NCI-H460 (cell line): ENCODE measurements at regions not wholly inside any gene's neighbourhood (a gene's known extent, or its start where the extent isn't known, plus 50 kb on each side); places are given as distances from the start of the nearest gene placed in this dataset.

ENCODE experiments used
- DNase-seq: peaks from one replicate; pipeline ENCODE4 v3.0.0-alpha.2; 2016; ENCODE audit warnings: low read depth; ENCODE audit errors: extremely low read depth

DNA sequence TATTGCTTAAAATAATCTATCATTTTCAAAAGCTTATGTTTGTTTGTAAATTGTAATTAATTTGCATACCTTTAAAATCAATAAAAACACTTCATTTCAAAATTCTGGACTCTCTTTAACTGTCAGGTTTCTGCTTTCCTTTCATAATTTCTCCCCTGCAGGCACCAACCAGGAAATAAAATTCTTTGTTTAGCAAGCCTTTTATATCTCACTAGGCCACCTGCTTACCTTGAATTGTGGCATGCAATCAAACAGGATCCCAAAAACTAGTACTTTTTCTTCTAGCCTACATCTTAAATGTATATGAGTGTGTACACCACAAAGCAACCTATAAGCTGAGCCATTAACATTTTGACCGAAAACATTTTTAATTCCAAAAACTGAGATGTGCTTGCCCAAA is 233.1 kb downstream of the NR4A2 start:
- DNase-seq, result no peak

DNA sequence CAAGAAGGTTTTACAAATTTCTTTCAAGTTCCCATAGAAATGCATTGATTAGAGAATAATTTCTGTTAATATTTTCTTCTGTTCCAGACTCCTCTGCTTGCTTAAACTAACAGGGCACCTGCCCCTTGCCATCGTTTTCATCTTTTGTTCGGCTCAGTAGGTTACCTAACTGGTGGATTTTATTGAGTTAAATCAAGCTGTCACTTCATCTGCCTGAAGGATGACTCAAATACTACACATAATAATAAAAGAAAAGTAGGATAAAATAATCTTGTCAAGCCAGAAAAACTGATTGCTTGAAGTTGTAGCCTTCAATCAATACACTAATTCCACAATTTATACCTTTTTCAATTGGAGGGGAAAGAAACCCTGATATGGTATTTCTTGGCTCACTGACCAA is 234.0 kb downstream of the NR4A2 start:
- no peak for DNase-seq

DNA sequence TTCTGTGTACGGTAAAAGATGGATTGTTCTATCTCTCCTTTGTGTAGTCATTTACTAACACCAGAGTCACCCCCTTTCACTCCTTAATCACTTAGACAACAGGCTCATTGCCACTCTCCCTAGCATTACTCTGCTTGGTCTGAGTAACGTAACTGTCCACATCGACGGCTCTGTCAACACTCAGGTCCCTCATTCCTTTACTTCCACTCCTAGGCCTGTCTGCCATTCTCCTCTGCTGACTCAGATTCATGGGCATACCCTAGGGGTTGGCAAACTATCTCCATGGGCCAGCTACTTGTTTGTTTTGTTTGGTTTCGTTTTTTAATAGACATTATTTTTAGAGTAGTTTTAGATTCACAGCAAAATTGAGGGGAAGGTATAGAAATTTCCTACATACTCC is 243.9 kb downstream of the NR4A2 start:
- no peak for DNase-seq

DNA sequence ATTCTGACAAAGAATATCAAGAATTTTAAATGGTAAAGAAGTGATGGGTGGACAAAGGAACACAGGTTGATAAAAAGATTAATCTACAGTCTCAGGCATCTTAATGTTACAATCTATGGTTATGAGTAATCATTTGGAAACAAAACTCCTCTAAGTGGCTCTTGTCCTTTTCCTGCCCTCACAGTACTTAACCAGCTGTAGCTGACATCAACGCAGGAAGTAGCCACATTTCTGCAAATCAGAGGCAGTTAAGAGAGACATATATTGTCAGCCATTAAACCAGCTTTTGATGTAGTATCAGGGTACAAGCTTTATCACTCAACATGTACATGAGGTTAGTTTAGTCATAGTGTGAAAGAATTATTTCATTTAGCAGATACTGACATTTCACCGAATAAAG is 244.6 kb downstream of the NR4A2 start:
- no peak for DNase-seq

DNA sequence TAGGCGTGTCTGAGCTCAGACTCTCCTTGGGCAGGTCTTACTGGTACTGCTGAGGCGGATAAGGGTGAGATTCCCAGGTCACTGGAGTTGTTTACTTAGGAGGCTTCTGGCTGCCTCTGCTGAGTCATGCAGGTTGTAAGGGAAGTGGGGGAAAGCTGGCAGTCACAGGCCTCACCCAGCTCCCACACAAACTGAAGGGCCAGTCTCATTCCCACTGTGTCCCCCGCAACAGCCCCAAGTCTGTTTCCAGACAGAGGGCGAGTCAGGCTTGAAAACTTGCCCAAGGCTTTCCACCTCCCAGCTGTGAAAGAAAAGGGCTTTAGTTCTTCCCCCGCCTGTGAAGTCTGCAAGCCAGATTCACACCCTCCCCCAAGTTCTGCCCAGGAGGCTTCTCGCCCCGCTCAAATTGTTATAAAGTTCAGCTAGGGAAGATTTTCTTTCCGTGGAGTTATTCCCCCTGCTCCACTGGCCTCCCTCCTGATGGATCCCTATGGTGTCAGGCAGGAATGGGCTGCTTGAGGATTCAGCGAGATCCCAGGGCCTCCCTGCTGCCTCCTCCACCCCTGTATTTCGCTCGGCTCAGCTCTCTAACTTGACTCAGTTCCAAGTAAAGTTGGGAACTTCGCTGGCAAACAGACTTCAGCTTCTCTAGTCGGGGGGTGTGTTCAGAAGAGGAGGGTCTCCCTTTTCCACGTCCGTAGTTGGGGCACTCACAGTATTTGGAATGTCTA is 248.6 kb downstream of the NR4A2 start:
- peak; percentile 14 for DNase-seq

DNA sequence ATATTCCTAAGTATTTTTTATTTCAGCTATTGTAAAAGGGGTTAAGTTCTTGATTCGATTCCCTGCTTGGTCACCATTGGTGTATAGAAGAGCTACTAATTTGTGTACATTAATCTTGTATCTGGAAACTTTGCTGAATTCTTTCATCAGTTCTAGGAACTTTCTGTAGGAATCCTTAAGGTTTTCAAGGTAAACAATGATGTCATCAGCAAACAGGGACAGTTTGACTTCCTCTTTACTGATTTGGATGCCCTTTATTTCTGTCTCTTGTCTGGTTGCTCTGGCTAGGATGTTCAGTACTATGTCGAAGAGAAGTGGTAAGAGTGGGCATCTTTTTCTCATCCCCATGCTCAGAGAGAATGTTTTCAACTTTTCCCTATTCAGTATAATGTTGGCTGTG is 252.7 kb downstream of the NR4A2 start:
- no peak for DNase-seq

DNA sequence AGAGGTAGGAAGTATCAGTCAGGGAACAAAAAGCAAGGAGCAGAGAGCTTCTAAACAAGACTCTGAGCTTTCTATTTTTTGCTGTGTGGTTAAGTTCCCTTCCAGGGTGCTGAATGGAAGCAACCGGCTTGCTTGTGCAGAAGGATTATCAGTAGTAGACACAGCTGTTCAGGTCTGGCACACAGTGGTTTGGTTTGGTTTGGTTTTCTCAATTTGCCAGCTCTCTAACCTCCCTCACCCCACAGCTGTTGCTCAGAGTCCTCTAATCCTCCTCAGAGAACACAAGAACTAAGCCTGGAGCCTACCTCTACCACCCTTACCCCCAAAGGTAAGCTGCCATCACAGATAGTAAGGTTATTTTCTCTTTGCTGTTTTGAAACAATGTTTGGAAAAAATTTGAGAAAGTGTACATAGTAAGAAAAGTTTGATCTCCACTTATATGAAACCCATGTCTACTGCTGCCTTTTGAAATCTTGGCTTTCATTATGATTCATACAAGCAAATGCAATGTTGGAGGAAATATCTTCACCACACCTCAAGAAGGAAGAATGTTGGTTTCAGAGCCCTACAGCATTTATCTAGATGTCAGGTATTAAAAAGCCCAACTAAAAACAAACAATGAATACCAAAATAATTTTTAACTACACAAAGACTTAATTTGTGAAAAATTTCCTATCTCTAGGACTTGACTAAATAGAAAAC is 255.3 kb downstream of the NR4A2 start:
- no peak for DNase-seq

DNA sequence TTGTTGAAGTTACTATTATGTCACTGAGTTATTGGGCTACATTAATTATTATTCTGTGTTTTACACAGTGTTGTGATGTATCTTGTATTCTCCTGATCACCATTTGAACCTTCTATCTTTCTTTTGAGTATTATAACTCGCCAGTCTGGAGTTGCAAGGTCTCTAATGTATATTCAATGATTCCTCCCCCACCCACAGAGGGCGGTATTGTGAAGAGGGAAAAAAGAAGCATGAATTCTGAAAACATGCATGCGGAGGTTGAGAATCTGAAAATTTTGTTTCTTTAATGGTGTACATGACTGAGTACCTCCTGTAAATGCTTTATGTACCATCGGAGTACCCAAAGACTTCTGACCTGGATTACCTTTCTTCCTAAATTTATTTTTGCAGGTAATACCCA is 266.6 kb downstream of the NR4A2 start:
- peak; percentile 7 for DNase-seq

DNA sequence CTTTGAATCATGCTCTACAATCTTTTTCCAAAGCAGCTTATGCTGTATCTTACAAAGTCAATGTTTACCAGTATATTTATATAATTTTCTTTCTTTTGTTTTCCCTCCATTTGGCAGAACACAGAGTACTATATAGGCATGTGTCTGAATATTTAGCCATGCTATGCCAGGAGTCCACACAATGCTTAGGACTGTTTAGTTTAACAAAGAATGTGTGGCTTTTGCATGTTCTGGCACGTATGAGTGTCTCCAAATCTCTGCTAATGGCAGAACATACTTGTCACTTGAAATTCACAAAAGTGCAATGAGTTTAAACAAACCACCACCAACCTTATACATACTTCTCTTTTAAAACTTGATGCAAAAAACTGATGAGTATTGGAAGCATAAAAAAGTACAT is 268.0 kb downstream of the NR4A2 start:
- DNase-seq, result no peak

DNA sequence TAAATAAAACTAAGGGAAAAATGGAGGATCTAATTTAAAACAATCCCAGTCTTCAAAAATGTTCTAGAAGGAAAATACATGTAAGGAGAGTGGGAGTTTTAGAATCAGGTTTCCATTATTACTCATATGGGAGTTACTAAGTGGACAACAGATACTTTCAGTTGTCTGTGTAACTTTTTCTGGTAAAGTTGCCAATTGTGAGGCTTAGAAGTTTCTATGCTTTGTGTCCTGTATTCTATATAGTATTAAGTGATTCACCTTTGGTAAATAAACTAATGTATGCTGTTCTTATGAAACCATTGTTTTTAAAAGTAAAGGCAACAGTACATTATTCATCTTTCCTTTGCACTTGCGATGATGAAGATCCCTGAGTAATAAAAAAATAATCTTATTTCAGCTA is 274.9 kb downstream of the NR4A2 start:
- no peak for DNase-seq

DNA sequence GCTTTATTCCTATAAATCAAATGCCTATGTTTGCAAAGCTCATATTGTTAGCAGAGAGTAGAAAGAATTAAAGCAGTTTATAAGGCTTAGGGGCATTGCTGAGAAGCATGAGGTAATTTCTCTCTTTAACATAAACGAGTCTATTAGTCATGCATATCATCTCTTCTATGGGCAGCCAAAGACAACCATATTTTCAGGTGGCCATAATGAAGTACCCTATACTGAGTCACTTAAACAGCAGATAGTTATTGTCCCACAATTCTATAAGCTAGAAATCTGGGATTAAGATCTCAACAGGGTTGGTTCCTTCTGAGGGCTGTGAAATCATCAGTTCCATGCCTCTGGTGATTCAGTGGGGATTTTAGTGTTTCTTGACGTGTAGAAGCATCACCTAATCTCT is 277.5 kb downstream of the NR4A2 start:
- no peak for DNase-seq

DNA sequence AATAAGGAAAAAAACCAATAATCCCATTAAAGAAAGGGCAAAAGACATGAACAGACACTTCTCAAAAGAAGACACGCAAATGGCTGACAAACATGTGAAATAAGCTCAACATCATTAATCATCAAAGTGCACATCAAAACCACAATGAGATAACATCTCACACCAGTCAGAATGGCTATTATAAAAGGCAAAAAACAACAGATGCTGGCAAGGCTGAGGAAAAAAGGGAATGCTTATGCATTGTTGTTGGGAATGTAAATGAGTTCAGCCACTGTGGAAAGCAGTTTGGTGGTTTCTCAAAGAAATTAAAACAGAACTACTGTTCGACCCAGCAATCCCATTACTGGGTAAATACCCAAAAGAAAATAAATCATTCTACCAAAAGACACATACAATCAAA is 285.6 kb downstream of the NR4A2 start:
- no peak for DNase-seq

DNA sequence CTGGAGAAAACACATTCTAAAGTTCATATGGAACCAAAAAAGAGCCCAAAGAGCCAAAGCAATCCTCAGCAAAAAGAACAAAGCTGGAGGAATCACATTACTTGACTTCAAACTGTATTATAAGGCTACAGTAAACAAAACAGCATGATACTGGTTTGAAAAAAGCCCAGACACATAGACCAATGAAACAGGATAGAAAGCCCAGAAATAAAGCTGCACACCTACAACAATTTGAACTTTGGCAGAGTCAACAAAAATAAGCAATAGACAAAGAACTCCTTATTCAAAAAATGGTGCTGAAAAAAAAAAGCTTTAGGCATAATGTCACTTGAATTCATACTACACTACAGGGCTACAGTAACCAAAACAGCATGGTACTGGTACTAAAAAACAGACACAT is 289.6 kb downstream of the NR4A2 start:
- DNase-seq, result no peak

DNA sequence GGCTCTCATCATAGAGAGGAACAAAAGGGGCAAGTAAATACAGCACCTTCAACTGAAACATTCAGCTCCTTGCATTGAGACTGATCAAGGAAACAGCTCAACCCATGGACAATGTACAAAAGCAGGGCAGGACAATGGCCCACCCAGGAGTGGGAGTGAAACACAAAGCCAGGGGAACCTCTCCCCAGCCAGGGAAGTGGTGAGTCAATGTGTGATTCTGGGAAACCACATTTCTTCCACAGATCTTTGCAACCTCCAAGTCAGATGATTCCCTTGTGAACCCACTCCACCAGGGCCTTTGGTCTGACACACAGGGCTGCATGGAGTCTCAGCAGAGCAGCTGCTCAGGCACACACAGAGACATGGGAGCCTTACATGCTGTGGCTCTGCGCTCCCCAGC is 294.5 kb downstream of the NR4A2 start:
- DNase-seq, result no peak

DNA sequence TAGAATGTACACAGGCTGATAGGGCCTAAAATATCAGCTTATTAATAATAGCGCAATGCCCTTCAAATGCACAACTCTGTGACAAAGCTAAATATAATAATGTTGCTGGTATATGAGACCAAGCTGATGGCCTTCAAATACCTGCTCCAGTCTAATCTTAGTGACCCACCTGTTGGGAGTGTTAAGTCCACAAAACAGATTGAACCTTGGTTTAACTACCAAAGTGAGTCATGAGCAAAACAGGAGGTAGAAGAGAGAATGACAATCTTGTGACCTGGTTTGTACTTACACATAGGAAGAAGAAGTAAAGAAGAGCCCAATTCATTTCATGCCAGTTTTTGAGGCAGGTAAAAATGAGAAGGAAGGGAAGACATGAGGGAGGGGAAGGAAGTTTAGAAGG is 295.0 kb downstream of the NR4A2 start:
- DNase-seq, result no peak

DNA sequence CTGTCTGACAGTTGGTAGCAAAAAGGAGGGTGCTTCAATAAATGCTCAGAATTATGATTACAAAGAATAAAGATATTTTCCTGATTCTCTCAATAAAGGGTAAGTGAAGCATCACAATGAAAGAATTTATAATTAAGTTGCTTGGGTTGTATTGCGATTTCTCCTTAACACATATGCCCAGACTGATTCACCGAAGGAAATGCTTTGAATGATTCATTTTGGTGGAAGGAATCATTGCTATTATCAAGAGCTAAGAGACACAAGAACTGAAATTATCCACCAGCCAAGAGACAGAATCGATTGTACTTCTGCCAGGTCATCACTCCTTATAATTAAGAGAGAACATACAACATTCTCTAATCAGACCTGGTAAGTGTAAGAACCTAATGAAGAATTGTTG is 301.4 kb downstream of the NR4A2 start:
- no peak for DNase-seq

DNA sequence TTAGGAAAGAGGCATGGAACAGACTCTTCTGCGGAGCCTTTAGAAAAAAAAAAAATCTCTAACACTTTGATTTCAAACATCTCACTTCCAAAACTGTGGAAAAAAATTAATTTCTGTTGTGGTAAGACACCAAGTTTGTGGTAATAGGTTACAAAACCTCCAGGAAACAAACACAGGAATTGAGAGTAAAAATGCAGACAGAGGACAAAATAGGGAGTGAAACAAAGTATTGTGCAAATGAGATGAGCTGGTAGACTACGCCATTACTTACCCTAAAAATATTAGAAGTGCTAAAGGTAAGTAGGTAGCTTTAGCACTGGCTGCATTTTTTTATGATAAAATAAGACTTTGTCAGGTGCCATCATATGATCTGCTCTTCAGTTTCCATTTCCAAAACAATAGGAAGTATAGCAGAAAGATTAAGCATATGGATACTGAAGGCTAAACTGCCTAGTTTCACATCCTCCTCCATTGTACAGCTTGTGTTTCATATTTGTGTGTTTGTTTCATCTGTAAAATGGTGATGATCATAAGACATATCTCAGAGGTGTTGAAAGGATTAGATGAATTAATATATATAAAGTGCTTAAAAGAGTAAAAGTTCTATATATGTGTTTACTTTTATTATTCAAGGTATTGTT is 309.2 kb downstream of the NR4A2 start:
- no peak for DNase-seq

DNA sequence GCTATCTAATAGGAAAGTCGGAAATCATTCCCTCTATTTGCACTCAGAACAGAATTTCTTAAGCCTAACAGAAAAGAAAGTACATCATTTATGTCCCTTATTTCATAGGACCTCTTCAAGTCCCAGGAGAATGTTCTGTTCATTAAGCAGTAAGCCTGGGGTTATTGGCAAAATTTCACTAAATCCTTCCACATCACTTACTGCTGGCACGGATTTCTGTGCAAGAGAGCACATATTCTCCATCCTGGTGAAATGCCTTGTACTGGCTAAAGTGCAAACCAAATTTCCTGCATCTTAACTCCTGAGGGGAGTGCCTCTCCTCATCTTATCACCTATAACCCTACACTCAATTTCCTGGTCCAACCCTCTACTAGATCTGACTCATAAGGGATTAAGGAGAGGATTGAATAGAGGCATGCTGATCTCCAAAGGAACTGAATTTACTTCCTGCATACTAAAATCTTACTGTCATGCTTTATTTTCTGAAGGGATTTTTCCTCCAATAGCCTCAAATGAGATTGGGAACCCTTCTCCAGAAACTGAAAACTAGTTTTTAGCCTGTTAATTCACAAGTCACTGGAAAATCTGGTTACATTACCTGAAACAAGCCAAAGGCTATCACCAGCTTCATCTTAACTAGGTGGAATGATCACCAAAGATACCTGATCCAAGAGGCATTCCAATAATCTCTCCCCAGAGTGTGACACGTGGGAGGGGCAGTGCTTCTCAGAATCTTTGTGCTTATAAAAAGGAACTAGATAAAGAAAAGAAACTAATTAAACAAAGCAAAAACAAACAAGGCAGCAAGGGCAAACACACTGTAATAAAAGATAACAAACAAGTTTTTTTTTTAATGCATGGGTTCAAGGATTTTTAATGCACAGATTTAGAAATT is 311.1 kb downstream of the NR4A2 start:
- no peak for DNase-seq

DNA sequence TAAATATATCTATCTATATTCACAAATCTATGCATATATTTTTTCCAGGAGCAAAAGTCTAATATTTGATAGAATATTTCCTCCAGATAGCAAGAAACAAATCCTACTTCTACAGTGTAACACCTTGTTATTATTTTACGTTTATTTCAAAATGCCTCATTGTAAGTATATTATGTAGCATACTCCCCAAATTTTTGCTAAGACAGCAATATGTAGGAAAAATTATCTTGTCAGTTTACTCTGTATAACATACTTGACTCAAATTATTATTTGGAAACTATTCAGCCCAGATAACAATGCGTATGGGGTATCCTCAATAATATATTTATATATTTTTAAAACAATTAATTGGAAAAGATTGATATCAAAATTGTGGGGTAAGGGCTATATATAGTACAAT is 313.2 kb downstream of the NR4A2 start:
- DNase-seq, result no peak

DNA sequence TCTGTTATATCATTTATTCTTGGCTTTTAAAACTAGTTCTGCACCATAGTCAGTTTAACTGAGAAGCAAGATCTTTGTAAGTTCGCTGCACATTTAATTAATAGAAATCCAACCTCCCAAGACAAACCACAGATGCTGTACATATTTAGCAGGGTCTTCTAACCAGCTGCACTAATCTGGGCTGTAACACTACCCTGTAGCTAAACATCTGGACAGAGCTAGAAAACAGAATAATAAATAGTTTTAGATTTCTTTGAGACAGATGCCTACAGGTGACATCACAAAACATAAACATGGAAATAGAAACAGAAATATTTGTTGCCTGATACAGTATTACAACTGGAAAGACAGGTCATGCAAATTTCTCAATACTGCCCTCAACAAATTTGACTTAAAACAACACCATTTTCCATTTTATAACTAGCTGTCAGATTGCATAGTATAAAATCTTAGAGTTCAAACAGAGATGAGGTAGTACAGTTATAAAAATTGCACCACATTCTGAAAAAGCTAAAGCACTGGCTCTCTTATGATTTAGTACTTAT is 315.1 kb downstream of the NR4A2 start:
- no peak for DNase-seq

DNA sequence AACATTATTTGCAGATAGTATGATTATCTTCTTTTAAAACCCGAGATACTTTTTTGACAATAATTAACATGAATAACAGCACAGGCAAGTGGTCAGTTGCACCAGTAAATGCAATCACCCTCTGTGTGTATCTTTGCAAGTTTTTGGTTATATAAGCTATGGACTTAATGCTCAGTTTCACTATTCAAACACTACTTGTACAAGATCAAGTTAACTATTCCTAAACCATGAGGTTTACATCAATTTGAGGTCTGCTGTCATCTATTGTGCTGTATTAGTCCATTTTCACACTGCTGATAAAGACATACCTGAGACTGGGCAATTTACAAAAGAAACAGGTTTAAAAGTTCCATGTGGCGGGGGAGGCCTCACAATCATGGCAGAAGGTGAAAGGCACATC is 323.2 kb downstream of the NR4A2 start:
- DNase-seq, result no peak
